ENCODE measurements at regions not wholly inside any gene's neighbourhood (a gene's known extent, or its start where the extent isn't known, plus 50 kb on each side); places are given as distances from the start of the nearest gene placed in this dataset.
"Not testable (repeated sequence)": the region's sequence is repeated elsewhere in the genome, so short reads cannot be mapped to it uniquely, and the experiment has no call there.

DNA sequence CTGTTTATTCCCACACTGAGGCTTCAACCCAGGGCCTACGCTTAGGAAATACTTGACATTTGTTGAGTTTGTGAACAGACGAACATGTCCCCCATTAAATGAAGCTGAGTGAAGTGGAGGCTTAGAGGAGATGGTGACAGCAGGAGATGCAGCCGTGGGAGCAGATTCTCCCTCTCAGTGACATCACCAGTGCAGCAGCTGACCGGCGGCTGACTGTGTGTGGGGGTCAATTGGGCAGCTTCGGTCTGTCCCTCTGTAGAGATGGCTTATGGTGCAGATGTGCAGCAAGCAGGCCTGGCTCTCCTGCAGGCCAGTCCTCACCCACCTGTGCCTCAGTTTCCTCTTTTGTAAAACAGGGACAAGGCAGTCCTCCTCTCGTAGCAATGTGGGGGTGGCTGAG is 201.8 kb downstream of the RTP5 start:
- H3K56ac ChIP-seq (replicated peaks; ENCODE audit: insufficient read length, low read depth, low read length); H2AK5ac ChIP-seq (ENCODE audit: low read depth, low read length); CTCF ChIA-PET (ENCODE audit: partially characterized antibody); H3K27ac ChIP-seq (ENCODE audit: low read depth, low read length); H3K27me3 ChIP-seq (replicated peaks in 1 of 4; ENCODE audit: control insufficient read depth in 3 of 4, extremely low read depth in 1 of 4, insufficient read depth in 3 of 4, low read length in 3 of 4); H2BK12ac ChIP-seq (ENCODE audit: low read depth, low read length); H3K14ac ChIP-seq (ENCODE audit: insufficient read length); H3K18ac ChIP-seq (ENCODE audit: extremely low read depth, low read length); H2BK20ac ChIP-seq (ENCODE audit: low read length); H2AFZ ChIP-seq (ENCODE audit: low read length); H4K8ac ChIP-seq (ENCODE audit: extremely low read depth, insufficient read depth, low read length); H3K9me3 ChIP-seq (ENCODE audit: insufficient read depth in 2 of 2, low read depth in 1 of 2, low read length in 1 of 2); H3K4me3 ChIP-seq (ENCODE audit: extremely low read depth in 1 of 4, insufficient read depth in 2 of 4, low read depth in 3 of 4, low read length in 4 of 4); H3K79me1 ChIP-seq (ENCODE audit: low read depth, low read length); H4K5ac ChIP-seq (ENCODE audit: insufficient read length, low read depth, low read length); H4K91ac ChIP-seq (replicated peaks; ENCODE audit: insufficient read length, low read length); DNase-seq (ENCODE audit: low read depth in 1 of 2, low spot score in 2 of 2); FAIRE-seq; H3K23ac ChIP-seq (ENCODE audit: insufficient read length); H2BK5ac ChIP-seq (ENCODE audit: low read depth, low read length); H3K4ac ChIP-seq (replicated peaks; ENCODE audit: insufficient read length, low read depth, low read length); H2BK120ac ChIP-seq (replicated peaks; ENCODE audit: low read depth, low read length); H4K20me1 ChIP-seq (replicated peaks in 1 of 2; ENCODE audit: control insufficient read depth in 1 of 2, insufficient read depth in 2 of 2, low read length in 2 of 2); H3K79me2 ChIP-seq (ENCODE audit: control insufficient read depth in 1 of 2, insufficient read depth in 2 of 2, low read length in 2 of 2); H3K23me2 ChIP-seq (ENCODE audit: low read depth, low read length); POLR2A ChIA-PET (ENCODE audit: partially characterized antibody); H3K4me1 ChIP-seq (replicated peaks in 1 of 4; ENCODE audit: control insufficient read depth in 3 of 4, insufficient read depth in 4 of 4, low read length in 3 of 4); H2BK15ac ChIP-seq (ENCODE audit: low read length); H3K9ac ChIP-seq (replicated peaks in 1 of 4; ENCODE audit: extremely low read depth in 1 of 4, low read depth in 3 of 4, low read length in 3 of 4); H3K36me3 ChIP-seq (ENCODE audit: control insufficient read depth in 2 of 4, insufficient read depth in 4 of 4, low read length in 3 of 4); H3K4me2 ChIP-seq (ENCODE audit: insufficient read depth in 1 of 2, low read depth in 2 of 2, low read length in 2 of 2): not testable (repeated sequence)
- WGBS, 2 experiments (ENCODE audit: extremely low coverage in 1 of 2, insufficient coverage in 1 of 2, insufficient read length in 1 of 2, insufficient replicate concordance in 2 of 2, low coverage in 1 of 2, low lambda C conversion rate in 2 of 2, missing lambda C conversion rate in 1 of 2): 94% methylated on average over 5 of the region's 7 CpGs; no CpG with 5 or more reads in 1 of the 2 experiments

DNA sequence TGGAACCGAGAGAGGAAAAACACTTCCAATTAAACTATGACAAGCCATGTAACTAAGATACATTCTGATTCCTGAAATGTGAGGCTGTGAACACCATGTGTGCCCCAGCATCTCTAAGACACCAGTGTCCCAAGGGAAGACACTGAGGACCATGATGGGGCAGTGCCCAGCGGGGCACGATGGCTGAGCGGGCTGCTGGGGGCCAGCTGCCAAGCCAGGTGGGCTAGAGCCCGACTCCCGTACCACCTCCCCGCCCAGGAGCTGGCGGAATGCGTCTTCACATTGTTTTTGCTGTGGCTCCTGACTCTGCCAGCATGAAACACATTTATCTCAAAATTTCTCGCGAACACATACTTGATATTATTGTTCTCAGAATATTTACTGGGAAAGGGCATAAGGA is 202.4 kb downstream of the RTP5 start:
- H2BK5ac ChIP-seq (ENCODE audit: low read depth, low read length); H4K20me1 ChIP-seq (replicated peaks in 1 of 2; ENCODE audit: control insufficient read depth in 1 of 2, insufficient read depth in 2 of 2, low read length in 2 of 2); H3K36me3 ChIP-seq (ENCODE audit: control insufficient read depth in 2 of 4, insufficient read depth in 4 of 4, low read length in 3 of 4); H3K23me2 ChIP-seq (ENCODE audit: low read depth, low read length); H3K9ac ChIP-seq (replicated peaks in 1 of 4; ENCODE audit: extremely low read depth in 1 of 4, low read depth in 3 of 4, low read length in 3 of 4); POLR2A ChIA-PET (ENCODE audit: partially characterized antibody); H2BK12ac ChIP-seq (ENCODE audit: low read depth, low read length); H3K4me1 ChIP-seq (replicated peaks in 1 of 4; ENCODE audit: control insufficient read depth in 3 of 4, insufficient read depth in 4 of 4, low read length in 3 of 4); H4K8ac ChIP-seq (ENCODE audit: extremely low read depth, insufficient read depth, low read length); H2BK15ac ChIP-seq (ENCODE audit: low read length); H3K14ac ChIP-seq (ENCODE audit: insufficient read length); H3K27ac ChIP-seq (ENCODE audit: low read depth, low read length); H2BK120ac ChIP-seq (replicated peaks; ENCODE audit: low read depth, low read length); H3K4me3 ChIP-seq (ENCODE audit: extremely low read depth in 1 of 4, insufficient read depth in 2 of 4, low read depth in 3 of 4, low read length in 4 of 4); H2AK5ac ChIP-seq (ENCODE audit: low read depth, low read length); H2BK20ac ChIP-seq (ENCODE audit: low read length); H2AFZ ChIP-seq (ENCODE audit: low read length); H4K91ac ChIP-seq (replicated peaks; ENCODE audit: insufficient read length, low read length); H4K5ac ChIP-seq (ENCODE audit: insufficient read length, low read depth, low read length); H3K79me2 ChIP-seq (ENCODE audit: control insufficient read depth in 1 of 2, insufficient read depth in 2 of 2, low read length in 2 of 2); DNase-seq (ENCODE audit: low read depth in 1 of 2, low spot score in 2 of 2); CTCF ChIA-PET (ENCODE audit: partially characterized antibody); H3K4ac ChIP-seq (replicated peaks; ENCODE audit: insufficient read length, low read depth, low read length); H3K27me3 ChIP-seq (replicated peaks in 1 of 4; ENCODE audit: control insufficient read depth in 3 of 4, extremely low read depth in 1 of 4, insufficient read depth in 3 of 4, low read length in 3 of 4); FAIRE-seq; H3K56ac ChIP-seq (replicated peaks; ENCODE audit: insufficient read length, low read depth, low read length); H3K18ac ChIP-seq (ENCODE audit: extremely low read depth, low read length); H3K79me1 ChIP-seq (ENCODE audit: low read depth, low read length); H3K23ac ChIP-seq (ENCODE audit: insufficient read length); H3K4me2 ChIP-seq (ENCODE audit: insufficient read depth in 1 of 2, low read depth in 2 of 2, low read length in 2 of 2); H3K9me3 ChIP-seq (ENCODE audit: insufficient read depth in 2 of 2, low read depth in 1 of 2, low read length in 1 of 2): not testable (repeated sequence)
- 90% methylated on average over 10 of the region's 11 CpGs; no CpG with 5 or more reads in 1 of the 2 experiments for WGBS, 2 experiments (ENCODE audit: extremely low coverage in 1 of 2, insufficient coverage in 1 of 2, insufficient read length in 1 of 2, insufficient replicate concordance in 2 of 2, low coverage in 1 of 2, low lambda C conversion rate in 2 of 2, missing lambda C conversion rate in 1 of 2)

All from H1 (cell line).